Right renal cortex interstitium (tissue), 3 donors: ENCODE measurements at regions not wholly inside any gene's neighbourhood (a gene's known extent, or its start where the extent isn't known, plus 50 kb on each side); places are given as distances from the start of the nearest gene placed in this dataset.

ENCODE experiments used
- DNase-seq, 3 donors: peaks; one replicate each; pipeline ENCODE4 v3.0.0-alpha.2; 2013; ENCODE audit warnings: low read depth in 3 of 3, low spot score in 2 of 3

DNA sequence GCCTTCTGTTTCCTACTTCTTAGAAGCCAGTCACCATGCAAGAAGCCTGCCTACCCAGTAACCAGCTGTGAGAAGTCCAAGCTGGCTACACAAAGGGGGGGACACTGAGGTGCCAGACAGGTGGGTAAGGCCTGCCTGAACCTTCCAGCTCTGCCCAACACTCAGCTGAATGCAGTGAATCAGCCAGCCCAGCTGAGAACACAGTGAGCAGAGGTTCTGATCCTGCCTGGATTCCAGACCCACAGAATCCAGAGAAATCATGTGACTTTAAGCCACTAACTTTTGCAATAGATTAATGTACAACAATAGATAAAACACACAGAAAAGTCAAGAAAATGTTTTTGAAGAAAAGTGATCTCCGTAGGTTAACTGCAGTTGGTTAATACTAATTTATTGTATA lies 151.7 kb downstream of the EFNB2 start:
- DNase-seq = no peak

DNA sequence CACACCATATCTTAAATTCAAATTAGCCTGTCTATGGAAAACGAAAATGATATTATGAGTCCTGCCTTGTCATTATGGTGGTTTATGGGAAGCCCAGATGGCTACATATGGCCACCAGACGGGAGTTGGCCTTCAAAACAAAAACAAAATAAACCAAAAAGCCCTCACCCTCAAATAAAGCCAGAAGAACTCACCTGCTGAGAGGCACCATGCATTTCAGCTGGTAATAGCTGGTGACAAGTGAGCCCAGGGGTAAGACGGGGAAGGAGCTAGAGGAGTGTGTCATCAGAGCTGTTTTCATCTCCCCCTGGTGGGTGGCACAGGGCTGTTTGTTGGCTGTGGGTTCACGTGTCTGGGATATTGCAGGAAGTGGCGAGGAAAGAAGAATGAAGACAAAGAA lies 152.9 kb downstream of the EFNB2 start:
- no peak for DNase-seq

DNA sequence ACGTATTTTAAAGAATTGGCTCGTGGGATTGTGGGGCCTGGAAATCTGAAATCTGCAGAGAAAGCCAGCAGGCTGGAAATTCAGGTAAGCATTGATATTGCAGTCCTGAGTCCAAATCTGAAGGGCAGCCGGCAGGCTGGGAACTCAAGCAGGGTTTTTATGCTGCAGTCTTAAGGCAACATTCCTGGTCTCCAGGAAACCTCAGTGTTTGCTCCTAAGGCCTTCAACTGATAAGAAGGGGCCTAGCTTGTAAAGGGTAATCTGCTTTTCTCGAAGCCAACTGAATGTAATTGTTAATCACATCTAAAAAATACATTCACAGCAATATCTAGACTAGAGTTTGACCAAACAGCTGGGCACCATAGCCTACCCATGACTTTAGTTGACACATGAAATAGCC lies 154.4 kb downstream of the EFNB2 start:
- no peak for DNase-seq

DNA sequence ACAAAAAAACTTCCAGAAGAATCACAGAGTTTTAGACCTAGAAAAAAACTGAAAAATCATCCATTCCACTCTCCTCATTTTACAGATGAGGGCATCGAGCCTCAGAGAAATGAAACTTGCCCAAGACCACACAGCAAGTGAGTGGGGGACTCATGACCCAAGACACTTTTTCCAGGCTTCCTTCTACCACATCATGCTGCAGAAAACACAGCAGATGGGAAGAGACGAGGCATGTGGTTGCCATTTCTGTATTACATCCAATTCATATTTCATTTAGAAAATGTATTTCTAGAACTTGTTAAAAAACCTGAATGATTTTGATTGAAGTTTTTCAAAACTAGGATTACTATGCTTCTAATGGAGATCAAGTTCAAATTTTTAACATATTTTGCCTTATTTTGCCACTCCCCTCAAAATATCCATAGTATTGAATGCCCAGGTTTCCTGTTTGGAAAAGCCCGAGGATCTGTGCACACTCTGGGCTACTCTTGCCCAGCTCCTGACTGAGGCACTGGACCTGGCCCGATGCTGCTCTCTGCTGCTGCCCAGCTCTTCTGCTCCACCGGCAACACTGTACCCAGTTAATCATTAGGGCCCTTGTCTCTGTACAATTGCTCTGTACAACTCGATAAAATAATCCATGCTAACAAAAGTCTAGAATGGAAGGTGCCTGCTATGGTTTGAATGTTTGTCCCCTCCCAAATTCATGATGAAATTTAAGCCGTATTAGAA lies 157.4 kb downstream of the EFNB2 start:
- DNase-seq = no peak

DNA sequence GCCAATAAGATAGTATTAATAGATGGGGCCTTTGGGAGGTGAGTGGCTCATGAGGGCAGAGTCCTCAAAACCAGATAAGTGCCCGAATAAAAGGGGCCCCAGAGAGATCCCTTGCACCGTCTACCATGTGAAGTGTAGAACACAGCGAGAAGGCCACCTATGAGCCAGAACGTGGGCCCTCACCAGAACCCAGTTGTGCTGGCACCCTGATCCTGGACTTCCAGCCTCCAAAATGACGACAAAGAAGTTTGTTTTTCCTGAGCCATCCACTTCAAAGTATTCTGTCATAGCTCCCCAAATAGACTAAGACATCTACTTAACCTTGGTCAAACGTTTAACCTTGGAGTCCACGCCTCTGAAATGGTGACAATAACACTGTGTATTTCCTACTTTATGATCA lies 158.1 kb downstream of the EFNB2 start:
- no peak for DNase-seq

DNA sequence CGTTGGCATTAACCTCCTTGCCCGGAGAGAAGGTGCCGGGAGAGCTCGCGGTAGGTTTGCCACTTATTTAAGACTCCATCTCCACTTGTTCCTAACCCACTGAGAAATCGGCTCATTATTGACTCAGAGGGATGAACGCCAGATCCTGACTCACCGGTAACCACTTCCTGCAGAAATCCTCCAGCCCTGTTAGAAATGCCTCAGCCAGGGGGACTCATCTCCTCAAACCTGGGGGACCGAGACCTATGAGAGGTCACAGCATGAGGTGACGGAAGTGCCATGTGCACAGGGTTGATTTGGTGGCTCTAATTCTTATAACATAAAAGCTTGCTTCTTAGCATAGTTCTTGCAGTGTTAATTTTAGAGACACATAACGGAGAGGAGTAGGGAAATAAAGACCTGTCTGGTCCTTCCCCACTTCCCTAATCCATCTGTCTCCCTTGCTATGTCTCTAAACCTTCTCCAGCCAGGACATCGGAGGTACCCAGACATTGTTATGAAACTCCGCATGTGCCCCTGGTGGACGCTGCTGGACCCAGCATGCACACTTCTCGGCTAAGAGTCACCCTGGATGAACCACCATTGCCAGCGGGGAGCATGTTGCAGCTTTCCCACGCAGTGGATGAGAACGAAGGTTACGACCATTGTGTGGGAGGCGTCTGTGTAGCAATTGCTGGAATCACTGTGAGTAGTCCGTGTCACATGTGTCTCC lies 158.9 kb downstream of the EFNB2 start:
- DNase-seq = no peak

DNA sequence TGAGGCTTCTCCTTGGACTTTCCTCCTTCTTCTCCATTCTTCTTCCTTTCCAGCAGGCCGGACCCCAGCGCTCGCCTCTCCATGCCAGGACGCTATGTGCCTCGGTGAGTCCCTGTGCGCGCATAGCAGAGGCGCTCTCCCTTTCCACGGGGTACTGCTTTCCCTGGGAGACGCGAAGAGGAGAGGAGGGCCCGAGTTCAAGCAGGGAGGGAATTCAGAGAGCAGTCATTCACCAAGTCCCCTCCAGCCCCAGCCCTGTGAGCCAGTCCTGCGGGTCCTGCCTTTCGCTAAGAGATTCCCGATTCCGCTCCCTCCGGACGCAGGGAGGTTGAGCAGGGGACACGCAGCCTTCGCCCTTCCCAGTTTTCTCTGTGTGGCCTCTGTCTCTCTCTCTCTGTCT lies 160.4 kb downstream of the EFNB2 start:
- DNase-seq = no peak

DNA sequence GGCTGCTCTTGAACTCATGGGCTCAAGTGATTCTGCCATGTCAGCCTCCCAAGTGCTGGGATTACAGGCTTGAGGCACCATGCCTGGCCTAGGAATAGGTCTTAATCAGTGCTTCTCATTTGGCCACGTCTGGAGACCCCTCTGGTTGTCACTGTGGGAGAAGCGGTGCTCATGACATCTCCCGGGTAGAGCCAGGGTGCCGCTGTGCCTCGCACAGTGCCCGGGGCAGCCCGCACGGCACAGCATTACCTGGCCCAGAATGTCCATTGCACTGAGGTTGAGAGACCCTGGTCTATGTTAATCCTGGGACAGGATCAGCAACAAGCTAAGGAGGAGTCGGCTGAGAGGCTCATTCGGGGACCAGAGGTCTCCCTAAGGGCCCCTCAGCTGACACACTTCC lies 160.8 kb downstream of the EFNB2 start:
- no peak for DNase-seq

DNA sequence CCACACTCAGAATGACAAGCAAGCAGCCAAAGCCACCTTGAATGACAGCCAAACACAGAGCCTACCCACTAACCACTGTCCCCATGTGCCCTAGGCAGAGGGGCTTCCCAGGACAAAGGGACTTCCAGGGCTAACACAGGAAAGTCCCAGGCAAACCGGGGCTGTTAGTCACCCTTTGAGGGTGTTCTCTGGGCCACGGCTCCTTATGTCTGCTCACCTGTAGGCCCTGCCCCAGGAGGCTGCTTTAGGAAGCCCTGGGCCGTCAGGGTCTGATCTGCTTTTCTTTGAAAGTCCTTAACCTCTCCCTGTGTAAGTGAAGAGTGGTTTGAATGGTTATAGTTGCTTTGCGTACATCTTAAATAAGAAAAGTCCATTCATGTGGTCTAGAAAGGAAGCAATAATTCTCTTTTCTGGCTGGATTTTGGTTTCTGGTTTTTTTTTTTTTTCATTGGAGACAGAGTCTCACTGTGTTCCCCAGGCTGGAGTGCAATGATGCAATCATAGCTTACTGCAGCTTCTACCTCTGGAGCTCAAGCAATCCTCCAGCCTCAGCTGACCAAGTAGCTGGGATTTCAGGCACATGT lies 161.4 kb downstream of the EFNB2 start:
- no peak for DNase-seq

DNA sequence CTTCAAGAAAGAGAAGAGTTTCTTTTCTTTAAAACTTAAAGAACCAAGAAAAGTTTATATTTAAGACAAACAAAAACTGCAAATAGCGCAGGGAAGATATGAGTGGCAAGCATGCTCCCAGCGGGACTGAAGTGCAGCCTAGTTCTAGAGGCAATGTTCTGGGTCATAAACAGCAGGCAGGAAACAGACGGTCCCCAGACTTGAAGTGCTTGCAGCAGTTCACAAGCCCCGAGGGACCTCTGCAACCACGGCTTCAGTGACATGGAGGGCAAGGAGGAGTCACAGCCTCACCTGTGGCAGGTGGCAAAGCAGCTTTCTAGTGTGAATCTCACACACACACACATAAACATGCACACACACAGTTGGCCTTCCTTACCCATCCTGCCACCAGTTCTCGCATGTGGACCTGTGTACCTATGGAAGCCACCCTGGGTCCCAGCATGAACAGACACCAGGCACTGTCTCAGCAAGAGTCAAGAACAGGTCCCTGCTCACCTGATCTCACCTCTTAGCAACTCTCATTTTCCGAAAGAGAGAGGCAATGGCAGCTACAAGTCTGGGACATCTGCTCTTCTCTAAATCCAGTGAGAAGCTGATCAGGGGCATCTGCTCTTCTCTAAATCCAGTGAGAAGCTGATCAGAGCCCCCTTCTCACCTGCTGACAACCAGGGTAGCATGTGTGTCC lies 162.0 kb downstream of the EFNB2 start:
- no peak for DNase-seq

DNA sequence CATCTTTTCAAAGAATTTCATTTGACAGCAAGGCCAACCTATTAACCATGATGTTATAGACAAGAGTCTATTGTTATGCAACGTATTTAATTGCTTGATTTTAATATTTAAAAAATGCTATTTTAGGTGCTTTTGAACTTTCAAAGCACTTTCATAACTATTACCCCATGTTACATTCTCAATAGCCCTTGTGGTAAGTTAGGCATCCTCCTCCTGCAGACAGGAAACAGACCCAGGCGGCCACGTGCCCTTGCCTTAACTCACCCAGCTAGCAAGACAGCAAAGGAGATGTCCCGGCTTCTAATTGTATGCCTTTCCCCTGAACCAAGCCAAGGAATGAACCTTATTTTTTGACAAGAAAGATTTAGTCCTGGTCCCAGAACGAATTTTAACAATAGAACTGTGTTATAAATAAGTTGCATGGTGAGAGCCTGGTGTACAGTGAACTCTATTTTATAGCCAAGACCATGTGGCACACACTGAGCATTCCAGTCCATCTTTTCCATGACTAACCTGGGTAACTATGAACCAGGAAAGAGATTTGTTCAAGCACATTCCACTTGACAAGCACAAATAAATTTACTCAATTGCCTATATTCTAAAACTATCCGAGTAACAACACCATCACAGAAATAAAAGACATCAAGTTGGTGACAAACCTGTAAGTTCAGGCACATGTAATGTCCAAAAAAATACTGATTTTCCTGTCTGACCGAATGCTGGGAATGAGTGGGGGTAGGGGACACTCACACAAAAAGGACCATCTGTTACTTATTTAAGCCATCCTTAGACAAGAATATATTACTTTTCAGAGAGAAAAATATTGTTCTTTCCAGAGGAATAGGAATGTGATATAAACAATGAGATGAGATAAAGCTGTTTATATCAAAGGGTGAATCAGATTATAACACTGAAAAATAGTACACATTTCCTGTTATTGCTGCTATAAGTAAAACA lies 163.0 kb downstream of the EFNB2 start:
- DNase-seq = no peak

DNA sequence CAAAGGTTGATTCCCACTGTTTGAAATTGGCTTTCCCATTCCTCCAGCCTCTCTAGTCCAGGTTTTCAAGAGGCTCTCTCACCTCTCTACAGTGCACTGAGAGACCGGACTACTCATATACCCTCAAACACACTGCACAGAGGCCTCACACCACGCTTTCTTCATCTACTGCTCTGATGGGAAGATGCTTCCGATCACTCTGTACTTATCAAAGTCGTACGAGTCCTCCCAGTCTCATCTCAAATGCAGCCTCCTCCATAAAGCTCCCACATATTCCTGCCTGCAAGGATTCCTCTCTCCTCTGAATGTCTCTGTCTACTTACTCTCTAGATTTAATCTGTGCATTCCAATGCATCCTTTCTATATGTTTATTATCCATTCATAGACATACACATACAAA lies 164.4 kb downstream of the EFNB2 start:
- no peak for DNase-seq

DNA sequence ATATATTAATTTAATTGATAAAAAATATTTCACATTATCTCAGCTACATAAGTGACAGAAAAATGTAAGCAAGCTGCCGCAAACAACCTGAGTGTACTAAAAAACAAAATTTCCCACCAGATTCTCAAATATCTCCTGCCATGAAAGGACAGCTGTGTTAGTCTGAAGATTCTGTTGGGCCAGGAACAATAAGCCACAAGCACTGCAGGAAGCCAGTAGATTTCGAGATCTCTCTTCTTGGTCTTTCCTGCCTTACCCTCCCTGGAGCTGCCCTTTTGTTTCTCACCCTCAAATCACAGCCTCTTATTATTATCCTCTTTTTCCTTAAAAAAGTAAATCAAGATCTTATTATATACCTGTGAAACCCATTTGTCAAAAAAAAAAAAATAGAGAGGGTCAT lies 165.6 kb downstream of the EFNB2 start:
- no peak for DNase-seq

DNA sequence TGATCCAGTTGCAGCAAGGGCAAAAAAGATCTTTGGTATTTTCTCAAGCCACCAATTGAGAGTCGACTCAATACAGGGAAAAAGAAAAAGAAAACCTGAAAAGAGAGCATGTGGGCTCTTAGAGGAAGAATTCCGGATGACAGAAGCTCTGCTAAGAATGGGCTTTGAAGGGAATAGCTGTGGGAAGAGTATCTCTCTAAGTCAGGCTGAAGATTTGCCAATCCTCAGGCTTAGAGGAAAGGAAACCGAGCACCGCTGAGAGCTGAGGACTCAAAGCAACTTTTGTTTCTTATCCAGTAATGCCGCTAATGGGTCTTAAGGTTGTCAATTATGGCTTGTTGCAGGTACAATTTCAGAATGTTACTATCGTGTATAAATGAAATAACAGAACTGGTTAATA lies 166.4 kb downstream of the EFNB2 start:
- DNase-seq = no peak

DNA sequence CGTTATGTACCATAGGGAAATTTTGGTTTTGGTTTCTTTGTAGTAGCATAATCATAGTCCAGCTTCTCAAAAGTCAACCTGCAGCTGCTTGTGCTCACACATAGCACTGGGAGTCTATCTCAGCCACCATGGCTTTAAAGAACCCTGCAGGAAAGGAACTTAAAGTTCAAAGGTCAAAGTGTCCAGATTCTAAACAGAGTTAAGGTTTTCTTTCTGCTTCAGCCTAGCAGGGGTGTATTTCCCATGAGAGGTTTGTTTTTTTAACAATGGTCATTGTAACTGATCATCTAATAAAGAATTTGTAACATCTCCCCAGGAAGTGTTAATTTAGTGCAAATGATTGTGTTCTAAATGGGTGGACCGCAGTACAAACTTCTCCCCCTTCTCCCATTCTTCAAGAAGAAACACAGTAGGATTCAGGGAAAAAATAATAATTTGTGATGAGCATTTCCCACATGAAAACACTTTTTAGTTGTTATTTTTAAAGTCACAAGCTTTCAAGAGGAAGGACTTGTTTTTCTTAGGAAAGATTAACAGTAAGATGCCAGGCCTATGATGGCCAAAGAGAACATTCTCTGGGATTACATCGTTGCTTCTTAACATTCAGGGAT lies 168.0 kb downstream of the EFNB2 start:
- no peak for DNase-seq

DNA sequence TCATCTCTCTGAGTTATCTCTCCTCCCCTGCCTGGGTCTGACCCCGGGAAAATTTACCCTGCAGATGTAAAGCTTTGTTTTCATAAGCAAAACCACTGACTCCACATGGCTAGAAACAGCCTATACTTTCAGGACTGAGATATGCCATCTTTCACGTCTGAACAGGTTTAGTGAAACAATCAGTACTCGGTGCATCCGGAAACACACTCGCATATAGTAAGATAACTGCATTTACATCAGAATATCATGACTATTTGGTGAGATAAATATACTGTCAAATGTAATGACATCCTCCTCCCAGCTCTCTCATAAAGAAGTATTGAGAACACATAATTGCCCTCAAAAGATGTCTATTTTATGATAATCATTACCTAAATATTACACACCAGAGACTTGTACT lies 172.8 kb downstream of the EFNB2 start:
- no peak for DNase-seq

DNA sequence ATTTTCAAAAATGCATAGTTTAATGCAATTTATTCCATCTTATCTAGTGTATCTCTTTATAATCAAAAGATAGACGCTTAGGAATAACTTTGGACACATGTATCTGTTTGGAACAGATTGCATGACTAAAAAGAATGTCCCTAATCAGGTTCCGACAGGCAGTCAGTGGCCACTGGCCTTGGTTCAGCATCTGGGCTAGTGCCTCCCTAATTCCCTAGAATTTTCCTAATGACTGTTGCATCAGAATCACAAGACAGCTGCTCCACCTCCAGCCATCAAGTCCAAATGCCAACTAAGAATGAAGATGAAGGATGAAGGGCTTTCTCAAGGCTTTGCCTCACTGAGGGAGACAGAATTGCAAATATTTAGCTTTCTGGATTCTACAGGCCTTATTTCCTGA lies 173.8 kb downstream of the EFNB2 start:
- no peak for DNase-seq

DNA sequence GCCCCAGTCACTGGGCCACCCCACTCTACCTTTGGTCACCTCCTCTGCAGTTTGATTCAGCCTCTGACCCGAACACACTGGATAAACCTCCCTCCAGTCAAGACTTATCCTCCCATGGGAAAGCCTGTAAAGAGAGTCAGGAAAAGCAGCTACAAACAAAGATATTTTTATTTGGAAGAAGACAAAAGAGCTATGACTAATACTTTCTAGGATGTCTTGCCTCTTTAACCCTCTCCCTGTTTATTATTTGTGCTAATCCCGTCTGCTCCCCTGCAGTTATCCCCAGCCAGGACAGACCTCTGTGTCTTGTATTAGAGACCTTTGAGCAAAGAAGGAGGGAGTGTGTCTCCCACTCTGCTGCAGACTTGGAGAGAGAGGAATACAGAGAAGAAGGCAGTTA lies 178.3 kb downstream of the EFNB2 start:
- no peak for DNase-seq

DNA sequence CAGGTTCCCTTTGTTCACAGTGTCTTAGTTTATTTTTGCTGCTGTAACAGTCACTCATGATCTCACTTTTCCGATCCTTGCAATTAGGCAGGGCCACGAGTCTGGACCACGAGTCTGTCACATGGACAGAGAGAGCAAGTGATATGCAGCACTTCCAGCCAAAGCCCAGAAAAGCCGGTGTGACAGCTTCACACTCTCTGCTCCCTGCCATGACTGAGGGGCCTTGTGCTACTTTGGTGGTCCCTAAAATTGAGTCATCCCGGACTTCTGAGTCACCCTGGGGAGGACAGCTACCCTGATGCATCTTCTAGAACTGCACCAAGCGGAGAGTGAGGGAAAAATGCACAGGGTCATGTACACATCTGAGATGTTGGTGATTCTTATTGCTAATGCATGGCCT lies 179.6 kb downstream of the EFNB2 start:
- DNase-seq = no peak

DNA sequence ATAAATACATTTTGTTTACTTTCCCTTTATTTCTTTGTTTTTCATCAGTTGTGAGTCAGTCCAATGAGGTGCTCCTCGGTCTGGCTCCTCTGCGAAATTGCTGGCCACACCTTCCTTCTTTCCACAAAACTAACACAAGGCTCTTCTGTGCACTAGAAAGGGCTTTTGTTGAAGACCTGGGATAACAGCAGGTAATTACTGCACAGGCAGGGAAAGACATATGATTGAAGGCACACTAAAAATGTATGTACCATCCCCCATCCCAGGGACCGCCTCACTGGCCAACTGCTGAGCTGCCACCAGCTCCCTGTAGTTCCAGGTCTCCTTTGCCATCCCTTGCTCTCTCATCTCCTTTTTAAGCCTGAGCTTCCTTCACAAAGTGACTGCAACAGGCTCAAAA lies 180.5 kb downstream of the EFNB2 start:
- DNase-seq = no peak
